ENCODE measurements at regions not wholly inside any gene's neighbourhood (a gene's known extent, or its start where the extent isn't known, plus 50 kb on each side); places are given as distances from the start of the nearest gene placed in this dataset.

DNA sequence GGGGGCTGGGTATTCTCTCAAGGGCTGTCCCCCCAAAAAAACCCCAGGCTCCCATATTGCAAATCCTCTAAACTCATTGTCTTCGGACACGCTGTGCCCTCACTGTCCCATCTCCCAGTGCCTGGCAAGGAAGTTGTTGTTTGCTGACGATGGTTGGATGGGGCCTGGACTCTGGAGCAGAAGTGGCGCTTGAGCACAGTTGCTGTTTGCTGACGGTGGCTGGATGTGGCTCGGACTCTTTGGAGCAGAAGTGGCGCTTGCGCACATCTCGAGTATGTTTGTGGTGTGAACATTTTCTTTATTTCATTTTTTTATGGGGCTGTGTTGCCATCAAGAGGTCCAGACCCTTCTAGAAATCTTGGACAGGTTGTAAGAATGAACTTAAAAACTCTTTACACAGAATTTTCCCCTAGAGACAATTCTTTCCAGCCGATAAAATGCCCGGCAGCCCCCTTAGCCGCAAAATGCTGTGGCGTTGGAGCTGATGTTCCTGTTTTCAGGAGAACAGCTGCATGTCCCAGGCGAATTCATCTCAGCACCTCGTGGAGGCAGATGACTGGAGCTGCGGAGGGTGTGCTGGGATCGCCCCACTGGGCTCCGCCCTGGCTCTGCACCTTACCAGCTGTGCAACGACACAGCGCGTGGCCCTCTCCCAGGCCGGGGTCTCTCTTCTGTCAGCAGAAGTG lies 1167.4 kb downstream of the BRD1 start:
- TF ChIP-seq, protein P1, sequence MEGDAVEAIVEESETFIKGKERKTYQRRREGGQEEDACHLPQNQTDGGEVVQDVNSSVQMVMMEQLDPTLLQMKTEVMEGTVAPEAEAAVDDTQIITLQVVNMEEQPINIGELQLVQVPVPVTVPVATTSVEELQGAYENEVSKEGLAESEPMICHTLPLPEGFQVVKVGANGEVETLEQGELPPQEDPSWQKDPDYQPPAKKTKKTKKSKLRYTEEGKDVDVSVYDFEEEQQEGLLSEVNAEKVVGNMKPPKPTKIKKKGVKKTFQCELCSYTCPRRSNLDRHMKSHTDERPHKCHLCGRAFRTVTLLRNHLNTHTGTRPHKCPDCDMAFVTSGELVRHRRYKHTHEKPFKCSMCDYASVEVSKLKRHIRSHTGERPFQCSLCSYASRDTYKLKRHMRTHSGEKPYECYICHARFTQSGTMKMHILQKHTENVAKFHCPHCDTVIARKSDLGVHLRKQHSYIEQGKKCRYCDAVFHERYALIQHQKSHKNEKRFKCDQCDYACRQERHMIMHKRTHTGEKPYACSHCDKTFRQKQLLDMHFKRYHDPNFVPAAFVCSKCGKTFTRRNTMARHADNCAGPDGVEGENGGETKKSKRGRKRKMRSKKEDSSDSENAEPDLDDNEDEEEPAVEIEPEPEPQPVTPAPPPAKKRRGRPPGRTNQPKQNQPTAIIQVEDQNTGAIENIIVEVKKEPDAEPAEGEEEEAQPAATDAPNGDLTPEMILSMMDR (IDR thresholded peaks at IDR 0.05; ENCODE audit: borderline replicate concordance, insufficient read depth, low read depth, low read length), result no peak
- no peak overlapping the region for H3K4me3 ChIP-seq (ENCODE audit: low read depth, low read length)

DNA sequence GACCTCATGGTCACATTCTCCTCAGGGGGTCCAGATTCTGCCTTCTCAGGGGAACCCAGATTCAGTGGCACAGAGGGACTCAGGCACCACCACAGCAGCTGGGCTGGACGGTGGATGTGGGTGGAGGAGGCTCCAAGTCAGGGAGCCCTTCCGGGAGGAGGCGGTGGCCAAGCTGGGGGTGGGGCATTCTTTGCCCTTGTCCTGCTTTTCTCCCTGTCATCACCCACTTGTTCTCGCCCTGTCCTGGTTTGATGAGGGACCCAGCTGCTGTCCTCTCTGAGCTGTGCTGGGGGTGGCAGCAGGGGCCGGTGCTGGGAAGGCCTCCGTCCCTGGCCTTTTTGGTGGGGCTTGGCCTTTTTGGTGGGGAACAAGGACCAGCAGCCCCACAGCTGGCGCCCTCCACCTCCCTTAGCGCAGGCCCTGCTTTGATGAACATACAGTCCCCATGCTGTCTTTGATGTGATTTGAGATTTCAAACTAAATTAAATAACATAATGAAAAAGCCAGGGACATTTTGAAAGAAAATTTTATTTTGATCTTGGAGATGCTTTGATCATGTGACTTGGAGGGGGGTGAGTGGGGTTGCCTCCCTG lies 1168.2 kb downstream of the BRD1 start:
- H3K4me3 ChIP-seq (ENCODE audit: low read depth, low read length), result no peak overlapping the region
- TF ChIP-seq, protein P1 (IDR thresholded peaks at IDR 0.05; ENCODE audit: borderline replicate concordance, insufficient read depth, low read depth, low read length), result no peak

DNA sequence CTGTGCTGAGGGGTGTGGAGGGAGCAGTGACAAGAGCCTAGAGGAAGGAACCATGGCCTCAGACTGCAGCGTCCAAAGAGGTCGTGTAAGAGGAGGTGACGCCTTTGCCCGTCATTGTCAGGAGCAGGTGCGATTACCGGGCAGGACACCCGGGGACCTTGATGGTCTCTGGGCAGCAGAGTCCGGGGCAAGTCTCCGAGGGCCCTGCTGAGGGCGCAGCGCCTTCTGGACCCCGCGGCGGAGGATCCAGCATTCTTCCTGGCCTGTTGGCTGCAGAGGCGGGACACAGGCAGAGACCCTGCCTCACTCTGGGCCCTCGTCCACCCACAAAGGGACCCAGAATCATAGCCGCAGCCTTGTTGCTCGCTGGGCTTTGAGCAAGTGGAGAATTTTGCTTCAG lies 1168.8 kb downstream of the BRD1 start:
- no peak overlapping the region for H3K4me3 ChIP-seq (ENCODE audit: low read depth, low read length)
- TF ChIP-seq, protein P1 (IDR thresholded peaks at IDR 0.05; ENCODE audit: borderline replicate concordance, insufficient read depth, low read depth, low read length), result no peak

DNA sequence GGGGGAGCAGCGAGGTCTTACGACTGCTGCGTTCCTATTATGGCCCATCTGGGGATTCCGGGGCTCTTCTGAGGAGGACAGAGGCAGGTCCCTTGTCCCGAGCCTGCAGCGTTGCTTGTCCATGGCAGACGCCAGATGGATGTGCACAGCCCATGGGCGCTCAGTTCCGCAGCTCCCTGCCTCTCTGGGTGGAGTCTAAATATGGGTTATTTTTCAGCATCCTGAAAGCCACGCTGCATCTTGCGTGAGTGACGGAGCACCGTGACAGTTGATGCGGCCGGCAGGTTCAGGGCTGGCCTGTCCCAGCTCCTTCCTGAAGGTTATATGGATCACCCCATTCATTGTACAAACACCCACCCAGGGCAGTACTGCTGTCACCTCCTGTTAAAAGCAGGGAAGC lies 1169.4 kb downstream of the BRD1 start:
- TF ChIP-seq, protein P1 (IDR thresholded peaks at IDR 0.05; ENCODE audit: borderline replicate concordance, insufficient read depth, low read depth, low read length), result no peak

DNA sequence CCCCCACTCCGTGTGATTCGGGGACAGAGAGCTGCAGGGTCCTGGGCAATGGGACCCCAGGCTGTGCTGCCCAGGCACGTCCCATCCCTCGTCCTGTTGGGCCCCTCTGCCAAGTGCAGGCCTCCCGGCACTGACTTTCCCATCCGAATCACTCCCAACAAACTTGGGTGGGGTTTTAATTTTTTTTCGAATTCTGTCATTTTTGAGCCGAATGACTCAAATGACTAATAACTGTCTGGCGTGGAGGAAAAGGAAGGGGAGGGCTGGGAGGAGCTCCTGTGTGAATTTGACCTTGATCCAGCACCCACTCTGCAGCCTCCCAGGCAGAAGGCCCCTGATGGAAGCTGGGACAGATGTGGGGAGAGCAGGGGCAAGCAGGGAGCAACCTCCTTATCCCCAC lies 1173.2 kb downstream of the BRD1 start:
- TF ChIP-seq, protein P1 (IDR thresholded peaks at IDR 0.05; ENCODE audit: borderline replicate concordance, insufficient read depth, low read depth, low read length), result no peak
- H3K4me3 ChIP-seq (ENCODE audit: low read depth, low read length), result no peak overlapping the region

More for the DNA sequence above, 1169.4 kb downstream of the BRD1 start:
- H3K4me3 ChIP-seq (ENCODE audit: low read depth, low read length), result no peak overlapping the region

DNA sequence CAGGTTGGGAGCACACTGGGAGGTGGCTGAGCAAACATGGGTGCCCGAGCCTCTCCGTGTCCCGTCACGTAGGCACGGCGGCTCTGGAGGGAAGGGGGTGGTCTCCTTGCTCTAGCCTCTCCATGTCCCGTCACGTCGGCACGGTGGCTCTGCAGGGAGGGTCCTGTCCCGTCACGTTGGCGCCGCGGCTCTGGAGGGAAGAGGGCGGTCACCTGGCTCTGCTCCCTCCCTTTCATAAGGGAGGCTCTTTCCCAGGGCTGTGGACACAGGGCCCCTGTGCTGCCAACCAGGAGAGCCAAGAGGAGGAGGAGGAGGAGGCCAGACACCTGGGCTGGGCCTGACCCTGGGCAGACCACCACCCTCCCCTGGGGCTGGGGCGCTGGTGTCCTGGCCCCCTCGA lies 1173.7 kb downstream of the BRD1 start:
- TF ChIP-seq, protein P1 (IDR thresholded peaks at IDR 0.05; ENCODE audit: borderline replicate concordance, insufficient read depth, low read depth, low read length), result no peak
- no peak overlapping the region for H3K4me3 ChIP-seq (ENCODE audit: low read depth, low read length)

DNA sequence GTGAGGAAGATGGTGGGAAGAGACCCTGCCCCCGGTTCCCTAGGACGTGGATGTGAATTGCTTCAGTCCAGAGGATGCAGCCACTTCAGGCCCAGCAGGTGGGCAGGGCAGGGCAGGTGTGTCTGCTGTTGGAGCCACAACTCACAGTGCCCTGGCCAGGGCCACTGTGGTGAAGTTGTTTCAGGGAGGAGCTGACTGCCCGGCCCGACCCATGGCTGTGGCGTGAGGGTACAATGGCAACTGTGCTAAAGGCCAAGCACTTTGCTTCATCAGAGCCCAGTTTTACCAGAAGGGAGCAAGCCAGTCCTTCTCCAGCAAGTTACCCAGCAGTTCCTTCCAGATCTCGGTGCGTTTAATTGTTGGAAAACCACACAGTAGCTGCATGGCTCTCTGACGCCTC lies 1174.4 kb downstream of the BRD1 start:
- no peak overlapping the region for H3K4me3 ChIP-seq (ENCODE audit: low read depth, low read length)
- TF ChIP-seq, protein P1 (IDR thresholded peaks at IDR 0.05; ENCODE audit: borderline replicate concordance, insufficient read depth, low read depth, low read length), result no peak
